GM12878 (cell line): ENCODE measurements at regions not wholly inside any gene's neighbourhood (a gene's known extent, or its start where the extent isn't known, plus 50 kb on each side); places are given as distances from the start of the nearest gene placed in this dataset.

Source experiments
- ATAC-seq: fragments of 200-7000 bp; cut with Tn5 transposase; 3 replicates; pipeline ENCODE4 v1.9.1; 2020; ENCODE audit warnings: mild to moderate bottlenecking, moderate library complexity
- BruUV-seq: library from RNA; stranded (reverse); fragments of 400-500 nt; replicated peaks from 2 replicates; lab custom pipeline; 2021; lab: Mats Ljungman, UMichigan
- CTCF ChIA-PET: fragments of 300-600 bp; sonication (Branson Sonifier 250); formaldehyde crosslinking; extraction: SDS; loops from one replicate; lab custom pipeline; 2021; ENCODE audit warnings: inconsistent platforms; lab: Yijun Ruan, JAX
- POLR2A ChIA-PET: fragments of 350-600 bp; formaldehyde crosslinking; extraction: SDS; loops from one replicate; lab custom pipeline; 2021; ENCODE audit warnings: inconsistent platforms; lab: Charles Lee
- RAD21 ChIA-PET: fragments of 300-600 bp; sonication (Branson Sonifier 250); formaldehyde crosslinking; loops from one replicate; lab custom pipeline; 2023; ENCODE audit warnings: antibody characterized with exemption; ENCODE audit not compliant: unreplicated experiment; lab: Charles Lee
- SMC1A ChIA-PET: fragments of 300-600 bp; sonication (Branson Sonifier 250); formaldehyde crosslinking; loops from one replicate; lab custom pipeline; 2023; ENCODE audit not compliant: unreplicated experiment, uncharacterized antibody; lab: Charles Lee
- DNase-seq: peaks from one replicate; pipeline ENCODE4 v3.0.0-alpha.2; 2011; ENCODE audit warnings: low read depth, low spot score
- FAIRE-seq: peaks from 3 replicates; lab custom pipeline; 2011; peaks lifted over from hg19 to GRCh38; lab: Jason Lieb, UNC
- H2AFZ ChIP-seq: 2 replicates; pipeline ENCODE4 v1.6.0; 2011; ENCODE audit warnings: low read depth, low read length, control low read depth; ENCODE audit not compliant: control insufficient read depth
- H3K27ac ChIP-seq: 2 replicates; pipeline ENCODE4 v1.5.1; 2011; ENCODE audit warnings: control low read depth; ENCODE audit not compliant: control insufficient read depth, insufficient read depth
- H3K27me3 ChIP-seq, 2 experiments: replicated peaks in 1 of 2; 2 replicates each; pipeline versions ENCODE4 v1.6.0 to v1.6.1; 2011; ENCODE audit warnings: low read length in 1 of 2; ENCODE audit not compliant: control insufficient read depth in 2 of 2, insufficient read depth in 2 of 2
- H3K36me3 ChIP-seq, 2 experiments: 2 replicates each; pipeline ENCODE4 v1.5.1; 2011; ENCODE audit warnings: low read length in 1 of 2; ENCODE audit not compliant: control insufficient read depth in 2 of 2, insufficient read depth in 2 of 2
- H3K4me1 ChIP-seq: 2 replicates; pipeline ENCODE4 v1.6.1; 2011; ENCODE audit warnings: mild to moderate bottlenecking, low read length, moderate library complexity, mixed read lengths; ENCODE audit not compliant: control insufficient read depth, insufficient read depth
- H3K4me2 ChIP-seq: 2 replicates; pipeline ENCODE4 v1.6.0; 2011; ENCODE audit warnings: control low read depth; ENCODE audit not compliant: control insufficient read depth, insufficient read depth
- H3K4me3 ChIP-seq: fragments of 200-600 bp; sonication (generic); 2 replicates; pipeline ENCODE4 v1.5.1; 2016
- H3K79me2 ChIP-seq: 2 replicates; pipeline ENCODE4 v1.6.0; 2011; ENCODE audit warnings: low read length; ENCODE audit not compliant: control insufficient read depth, insufficient read depth
- H3K9ac ChIP-seq: 2 replicates; pipeline ENCODE4 v1.8.0; 2011; ENCODE audit warnings: low read length, control low read depth, mixed read lengths; ENCODE audit not compliant: control insufficient read depth, insufficient read depth
- H3K9me3 ChIP-seq: replicated peaks from 3 replicates; pipeline ENCODE4 v1.5.1; 2011; ENCODE audit warnings: mild to moderate bottlenecking, low read length; ENCODE audit not compliant: control insufficient read depth, insufficient read depth
- H4K20me1 ChIP-seq: 2 replicates; pipeline ENCODE4 v1.6.0; 2011; ENCODE audit not compliant: control insufficient read depth, insufficient read depth
- ATF7 ChIP-seq: fragments of 450-650 bp; IDR thresholded peaks from 2 replicates; pipeline ENCODE4 v1.6.1; 2016; ENCODE audit warnings: low read depth, mild to moderate bottlenecking
- BMI1 ChIP-seq: fragments of 450-650 bp; IDR thresholded peaks from 2 replicates; pipeline ENCODE4 v1.6.1; 2016; ENCODE audit warnings: mild to moderate bottlenecking, moderate library complexity, borderline replicate concordance
- CREM ChIP-seq: IDR thresholded peaks from 2 replicates; pipeline ENCODE4 v1.6.1; 2014; ENCODE audit warnings: antibody characterized with exemption, low read depth
- E2F8 ChIP-seq: fragments of 450-650 bp; IDR thresholded peaks from 2 replicates; pipeline ENCODE4 v1.6.1; 2018; ENCODE audit warnings: mild to moderate bottlenecking, low read depth, moderate library complexity; ENCODE audit not compliant: partially characterized antibody
- E4F1 ChIP-seq: fragments of 450-650 bp; IDR thresholded peaks from 2 replicates; pipeline ENCODE4 v1.6.1; 2018; ENCODE audit warnings: borderline replicate concordance, mild to moderate bottlenecking; ENCODE audit not compliant: partially characterized antibody
- HDAC2 ChIP-seq: fragments of 200-600 bp; sonication (generic); IDR thresholded peaks from 2 replicates; pipeline ENCODE4 v1.6.1; 2017
- HDGF ChIP-seq: fragments of 450-650 bp; IDR thresholded peaks from 2 replicates; pipeline ENCODE4 v1.6.1; 2016; ENCODE audit warnings: antibody characterized with exemption
- JUND ChIP-seq: IDR thresholded peaks from 2 replicates; pipeline ENCODE4 v1.6.1; 2012; ENCODE audit warnings: low read depth, mild to moderate bottlenecking, low read length, improper control_type of control experiment, moderate library complexity
- SMAD1 ChIP-seq: fragments of 450-650 bp; IDR thresholded peaks from 2 replicates; pipeline ENCODE4 v1.6.1; 2018; ENCODE audit warnings: mild to moderate bottlenecking, low read depth; ENCODE audit not compliant: partially characterized antibody
- YBX1 ChIP-seq: fragments of 450-650 bp; IDR thresholded peaks from 2 replicates; pipeline ENCODE4 v1.6.1; 2016; ENCODE audit warnings: antibody characterized with exemption
- WGBS: methylation state at CpG from one replicate; pipeline ENCODE4 v1.1.6; 2016; ENCODE audit warnings: low lambda C conversion rate; ENCODE audit not compliant: insufficient replicate concordance, insufficient coverage; ENCODE audit errors: missing lambda C conversion rate; 5-methylcytosine and 5-hydroxymethylcytosine counted together
- in situ Hi-C: fragments of 300-500 bp; cut with MboI; formaldehyde crosslinking; loops from 9 replicates; pipeline ENCODE4 v1.14.3; 2018; ENCODE audit warnings: mixed read lengths
- intact Hi-C: fragments of 100-400 bp; cut with micrococcal nuclease; formaldehyde crosslinking; loops from one replicate; pipeline ENCODE4 v1.14.2; 2022; ENCODE audit not compliant: unreplicated experiment

GRCh38 chr20:63081351-63081750 is 74.6 kb upstream of the BHLHE23 start:
- no peaks in the 10 kb centered on the region; the same call in 1 of the 3 replicates for H3K9me3 ChIP-seq
- no peak overlapping the region for H3K27ac ChIP-seq
- SMC1A ChIA-PET = no interaction called here
- FAIRE-seq (no peak), DNase-seq (no peak), ATAC-seq (no peak)
- TF ChIP-seq YBX1 (no peak), HDGF (no peak), ATF7 (no peak), SMAD1 (no peak), E2F8 (no peak), E4F1 (no peak), BMI1 (no peak), HDAC2 (no peak), JUND (no peak), CREM (no peak)
- H3K4me3 ChIP-seq = no peak overlapping the region
- intact Hi-C loops (no loop called here), in situ Hi-C loops (no loop called here)
- RAD21 ChIA-PET = no interaction called here
- no peak overlapping the region for H2AFZ ChIP-seq
- H3K27me3 ChIP-seq = no peaks in the 10 kb centered on the region; a peak in 2 of 4 replicates
- POLR2A ChIA-PET = no interaction called here
- no peaks in the 10 kb centered on the region for H3K79me2 ChIP-seq
- H3K36me3 ChIP-seq = no peaks in the 10 kb centered on the region
- no peaks in the 10 kb centered on the region for H4K20me1 ChIP-seq
- no peak overlapping the region for H3K4me2 ChIP-seq
- no peaks in the 10 kb centered on the region for H3K4me1 ChIP-seq
- CTCF ChIA-PET = interaction anchor here (0.9 kb wide), 1 partner anchor 26 kb away, joined by 3 read pairs; no protein-coding TSS in a partner anchor
- no peak overlapping the region for H3K9ac ChIP-seq
- BruUV-seq = no TSS peak
- WGBS = 28% methylated on average over 5 of the region's 5 CpGs
